SU-DHL-6 (cell line): ENCODE measurements at regions not wholly inside any gene's neighbourhood (a gene's known extent, or its start where the extent isn't known, plus 50 kb on each side); places are given as distances from the start of the nearest gene placed in this dataset.

Experiments used
- CTCF ChIP-seq: fragments of 200-600 bp; sonication (generic); IDR thresholded peaks from one replicate; pipeline ENCODE4 v1.5.1; 2017; ENCODE audit warnings: antibody characterized with exemption, mild to moderate bottlenecking, low read length, moderate library complexity; ENCODE audit not compliant: insufficient read depth, poor library complexity, severe bottlenecking
- EZH2phosphoT487 ChIP-seq: fragments of 200-600 bp; sonication (generic), shearing (Covaris generic); conservative IDR thresholded peaks from 2 replicates; pipeline ENCODE4 v1.6.1; 2018; ENCODE audit warnings: mild to moderate bottlenecking, antibody characterized with exemption, low read length, moderate library complexity, mixed read lengths

- peak; percentile 79 for TF ChIP-seq CTCF
- no peak for TF ChIP-seq EZH2phosphoT487
These were observed 147.6 kb upstream of the FRG1 start for GRCh38 chr4:189792924-189793618.
